Central memory CD8-positive, alpha-beta T cell (primary cell): ENCODE measurements at regions not wholly inside any gene's neighbourhood (a gene's known extent, or its start where the extent isn't known, plus 50 kb on each side); places are given as distances from the start of the nearest gene placed in this dataset.

ENCODE experiments used
- ATAC-seq: fragments of 150-1000 bp; cut with Tn5 transposase; replicated peaks from 2 replicates; pipeline ENCODE4 v1.10.0; 2022; ENCODE audit warnings: mild to moderate bottlenecking, moderate FRiP score, moderate number of reproducible peaks; ENCODE audit not compliant: poor library complexity, severe bottlenecking; ENCODE audit errors: extremely low read depth
- DNase-seq, 2 donors: peaks; one replicate each; pipeline ENCODE4 v3.0.0; 2021; ENCODE audit warnings: low spot score in 2 of 2
- H3K27ac Mint-ChIP-seq: one replicate; pipeline ENCODE4 v1.8.0; 2022; ENCODE audit warnings: low read depth, mild to moderate bottlenecking, moderate library complexity, mixed read lengths
- H3K27me3 Mint-ChIP-seq: one replicate; pipeline ENCODE4 v1.8.0; 2022; ENCODE audit warnings: mixed read lengths
- H3K36me3 Mint-ChIP-seq: one replicate; pipeline ENCODE4 v1.8.0; 2022; ENCODE audit warnings: mild to moderate bottlenecking, moderate library complexity, mixed read lengths; ENCODE audit not compliant: insufficient read depth
- H3K4me1 Mint-ChIP-seq: one replicate; pipeline ENCODE4 v1.8.0; 2022; ENCODE audit warnings: mixed read lengths
- H3K4me3 Mint-ChIP-seq: one replicate; pipeline ENCODE4 v1.8.0; 2022; ENCODE audit warnings: mild to moderate bottlenecking, moderate library complexity, mixed read lengths
- H3K9me3 Mint-ChIP-seq: one replicate; pipeline ENCODE4 v1.8.0; 2022; ENCODE audit warnings: mixed read lengths

DNA sequence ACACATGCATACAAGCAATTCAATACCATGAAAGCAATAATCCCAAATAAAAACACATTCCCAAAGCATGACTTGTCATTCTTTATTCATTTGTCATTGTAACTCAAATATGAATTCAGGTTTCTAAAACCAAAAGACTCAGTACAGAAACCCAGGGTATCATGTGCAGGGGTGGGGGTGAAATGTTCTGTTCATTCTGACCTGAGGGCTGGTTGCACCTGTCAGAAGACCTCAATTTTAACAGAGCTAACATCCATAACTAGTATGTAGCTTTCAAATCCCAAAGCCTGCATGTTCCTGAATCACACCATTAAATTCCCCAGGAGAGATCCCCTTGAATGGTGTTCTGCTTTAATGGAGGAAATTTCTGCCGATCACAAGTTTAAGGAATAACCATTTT, 738.7 kb downstream of the MCTP2 start:
- Mint-ChIP-seq H3K27me3 (no peaks in the 10 kb centered on the region), H3K27ac (no peak overlapping the region), H3K36me3 (no peaks in the 10 kb centered on the region), H3K4me3 (no peak overlapping the region), H3K9me3 (peaks cover 2% of the 10 kb centered on the region), H3K4me1 (no peaks in the 10 kb centered on the region)
- no peak for ATAC-seq
- DNase-seq, result no peak

DNA sequence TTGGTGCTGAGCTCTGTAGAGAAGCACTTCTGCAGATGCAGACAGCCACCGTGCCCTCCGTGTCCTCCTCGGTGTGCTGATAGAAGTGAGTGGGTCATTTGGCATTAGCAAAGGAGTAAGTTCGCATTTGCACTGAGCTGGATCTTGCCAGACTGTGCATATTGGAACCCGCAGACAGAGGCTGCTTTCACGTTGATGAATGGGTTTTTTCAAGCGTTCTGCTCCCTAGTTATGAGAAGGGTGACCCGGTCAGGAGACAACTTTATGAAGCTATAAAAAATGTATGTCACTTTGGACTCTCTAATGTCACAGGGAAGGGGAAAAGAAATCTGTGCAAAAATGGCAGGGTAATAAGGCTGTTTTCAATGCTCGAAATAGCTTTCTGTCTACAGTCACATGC, 739.4 kb downstream of the MCTP2 start:
- H3K4me1 Mint-ChIP-seq, result no peaks in the 10 kb centered on the region
- peaks cover 6% of the 10 kb centered on the region for H3K9me3 Mint-ChIP-seq
- no peaks in the 10 kb centered on the region for H3K27me3 Mint-ChIP-seq
- ATAC-seq (no peak), DNase-seq (no peak)
- no peak overlapping the region for H3K27ac Mint-ChIP-seq
- no peak overlapping the region for H3K4me3 Mint-ChIP-seq
- no peaks in the 10 kb centered on the region for H3K36me3 Mint-ChIP-seq

DNA sequence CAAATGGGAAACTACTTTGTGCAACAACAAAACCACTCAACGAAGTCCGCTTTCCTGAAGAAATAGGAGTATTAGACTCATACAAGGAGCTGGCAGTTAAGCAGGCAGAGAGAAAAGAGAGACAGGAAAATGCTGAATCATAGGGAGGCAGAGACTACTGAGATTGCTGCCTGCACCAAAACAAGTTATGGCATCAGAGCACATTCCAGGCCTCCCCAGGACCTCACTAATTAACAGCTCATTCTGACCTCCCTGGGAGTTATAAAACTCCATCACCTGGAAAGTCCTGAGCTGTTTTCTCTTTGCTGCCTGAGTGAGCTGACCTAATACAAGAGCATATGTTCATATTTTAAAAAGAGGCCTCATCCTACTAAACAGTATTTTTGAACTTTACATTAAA, 741.0 kb downstream of the MCTP2 start:
- Mint-ChIP-seq H3K9me3 (peaks cover 6% of the 10 kb centered on the region), H3K36me3 (no peaks in the 10 kb centered on the region), H3K27ac (no peak overlapping the region), H3K27me3 (no peaks in the 10 kb centered on the region), H3K4me1 (no peaks in the 10 kb centered on the region), H3K4me3 (no peak overlapping the region)
- ATAC-seq (no peak), DNase-seq (no peak)

GRCh38 chr15:94987085-94987484, 755.7 kb downstream of the MCTP2 start:
- H3K27ac Mint-ChIP-seq, result no peak overlapping the region

GRCh38 chr15:94991718-94992117, 760.4 kb downstream of the MCTP2 start:
- Mint-ChIP-seq H3K9me3 (no peaks in the 10 kb centered on the region), H3K36me3 (no peaks in the 10 kb centered on the region), H3K27ac (no peak overlapping the region), H3K4me3 (no peak overlapping the region), H3K4me1 (no peaks in the 10 kb centered on the region), H3K27me3 (no peaks in the 10 kb centered on the region)
- no peak for DNase-seq
- no peak for ATAC-seq

More at GRCh38 chr15:94987085-94987484, 755.7 kb downstream of the MCTP2 start:
- no peaks in the 10 kb centered on the region for H3K4me1 Mint-ChIP-seq
- H3K27me3 Mint-ChIP-seq, result no peaks in the 10 kb centered on the region
- no peak for ATAC-seq
- H3K4me3 Mint-ChIP-seq, result no peak overlapping the region
- no peaks in the 10 kb centered on the region for H3K36me3 Mint-ChIP-seq
- no peak for DNase-seq
- peaks cover 5% of the 10 kb centered on the region for H3K9me3 Mint-ChIP-seq

GRCh38 chr15:95009635-95010034, 778.3 kb downstream of the MCTP2 start:
- Mint-ChIP-seq H3K4me3 (no peak overlapping the region), H3K4me1 (no peaks in the 10 kb centered on the region), H3K27me3 (peaks cover 15% of the 10 kb centered on the region), H3K36me3 (peaks cover 2% of the 10 kb centered on the region), H3K27ac (no peak overlapping the region), H3K9me3 (peaks cover 5% of the 10 kb centered on the region)
- DNase-seq (no peak), ATAC-seq (no peak)

- ATAC-seq, result no peak
- Mint-ChIP-seq H3K4me3 (no peak overlapping the region), H3K27ac (no peak overlapping the region), H3K27me3 (peaks cover 15% of the 10 kb centered on the region), H3K9me3 (no peaks in the 10 kb centered on the region), H3K4me1 (no peaks in the 10 kb centered on the region), H3K36me3 (peaks cover 4% of the 10 kb centered on the region)
- DNase-seq, result no peak
Measured at GRCh38 chr15:95013381-95013780, 782.0 kb downstream of the MCTP2 start.

DNA sequence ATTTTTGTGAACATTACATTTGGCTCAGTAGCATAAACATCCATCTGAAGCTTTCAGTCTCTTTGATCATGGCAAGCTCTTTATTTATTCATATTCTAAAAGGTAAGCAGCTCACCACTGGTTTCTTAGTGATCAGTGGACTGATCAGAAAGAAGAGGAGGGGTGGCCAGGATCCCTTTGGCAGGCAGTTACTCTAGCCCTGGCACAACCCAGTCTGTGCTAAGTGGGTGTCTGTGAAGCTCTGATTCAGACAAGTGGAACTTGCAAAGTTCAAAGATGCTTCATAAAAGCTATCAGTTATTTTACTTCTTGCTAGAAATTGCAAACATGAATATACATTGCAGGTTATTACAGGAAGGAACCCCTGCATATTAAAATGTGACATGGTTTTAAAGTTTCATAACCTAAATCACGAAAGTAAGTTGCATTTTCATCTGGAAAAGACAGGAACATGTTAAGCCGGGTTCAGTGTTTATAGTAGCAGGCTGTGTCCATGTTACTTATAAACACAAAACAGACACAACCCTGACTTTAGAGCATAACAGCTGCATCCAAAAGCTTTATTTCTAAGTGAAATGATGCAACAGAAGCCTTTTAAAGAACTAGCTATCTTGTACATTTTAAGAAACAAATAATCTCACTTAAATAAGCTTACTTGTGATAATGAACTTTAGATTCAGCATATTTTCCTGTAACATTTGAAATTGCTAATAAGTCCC, 785.3 kb downstream of the MCTP2 start:
- Mint-ChIP-seq H3K27me3 (no peaks in the 10 kb centered on the region), H3K4me3 (no peak overlapping the region), H3K9me3 (no peaks in the 10 kb centered on the region), H3K36me3 (peaks cover 1% of the 10 kb centered on the region), H3K4me1 (no peaks in the 10 kb centered on the region), H3K27ac (no peak overlapping the region)
- DNase-seq (no peak), ATAC-seq (no peak)

DNA sequence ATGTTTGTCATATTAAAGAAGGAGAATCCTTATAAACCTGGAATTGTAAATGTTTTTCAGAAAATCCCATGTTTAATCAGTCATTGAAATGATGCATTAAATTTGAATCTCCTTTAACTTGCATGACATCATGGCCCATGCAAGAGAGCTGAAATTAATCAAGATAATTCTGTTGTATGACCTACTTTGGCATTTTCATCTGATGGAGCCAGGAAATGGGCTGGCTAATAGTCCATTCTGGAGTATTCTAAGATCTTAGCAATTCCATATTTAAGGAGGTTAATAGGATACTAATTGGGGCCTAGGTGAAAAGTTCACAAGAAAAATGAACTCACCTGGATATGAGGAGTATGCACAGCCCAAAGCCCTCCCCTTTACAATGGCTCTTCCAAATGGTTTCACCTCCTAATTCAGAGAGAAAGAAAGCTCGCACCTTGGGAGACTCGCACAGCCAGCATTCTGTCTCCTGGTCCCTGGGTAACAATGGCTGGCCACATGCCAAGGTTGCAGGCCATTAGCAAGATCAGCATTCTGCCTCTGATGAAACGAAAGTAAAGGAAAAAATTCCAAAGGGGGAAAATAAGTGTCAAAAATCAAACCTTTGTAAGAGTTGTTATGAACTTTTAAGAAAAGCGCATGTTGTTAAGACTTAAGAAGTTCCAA, 786.4 kb downstream of the MCTP2 start:
- H3K4me1 Mint-ChIP-seq, result no peaks in the 10 kb centered on the region
- no peak overlapping the region for H3K4me3 Mint-ChIP-seq
- peaks cover 8% of the 10 kb centered on the region for H3K9me3 Mint-ChIP-seq

DNA sequence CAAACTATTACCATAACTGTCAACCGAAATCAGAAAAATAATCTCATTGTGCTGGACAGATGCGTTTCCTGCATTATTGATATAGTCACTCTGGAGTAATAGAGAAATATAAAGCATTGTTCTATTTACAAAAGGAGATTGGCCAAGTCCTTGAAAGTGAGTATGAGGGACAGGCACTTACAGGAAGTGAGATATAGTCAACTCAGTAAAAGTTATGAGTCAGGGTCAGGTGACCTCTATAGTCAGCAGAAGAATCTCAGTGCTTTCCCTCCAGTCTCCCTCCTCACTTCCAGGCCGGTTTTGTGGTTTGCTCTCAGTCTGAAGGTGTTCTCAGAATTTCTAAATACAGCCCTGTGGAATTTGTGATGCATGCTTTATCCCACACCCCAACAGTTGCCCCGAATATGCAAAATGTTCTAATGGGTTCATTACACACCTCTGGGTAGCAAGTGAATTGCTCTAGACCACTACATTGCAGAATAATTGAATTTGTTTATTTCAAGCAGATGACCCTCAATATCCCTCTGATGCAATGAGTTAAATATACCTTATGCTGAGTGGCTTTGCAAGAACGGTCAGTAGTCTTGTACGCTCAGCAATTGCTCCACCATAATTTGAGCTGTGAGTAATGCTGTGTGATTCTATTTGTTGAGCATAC, 787.7 kb downstream of the MCTP2 start:
- peaks cover 8% of the 10 kb centered on the region for H3K9me3 Mint-ChIP-seq
- H3K4me3 Mint-ChIP-seq, result no peak overlapping the region
- H3K27ac Mint-ChIP-seq, result no peak overlapping the region
- DNase-seq (no peak), ATAC-seq (no peak)
- no peaks in the 10 kb centered on the region for H3K27me3 Mint-ChIP-seq
- H3K36me3 Mint-ChIP-seq, result peaks cover 1% of the 10 kb centered on the region
- H3K4me1 Mint-ChIP-seq, result no peaks in the 10 kb centered on the region

More for the DNA sequence above, 786.4 kb downstream of the MCTP2 start:
- DNase-seq, result no peak
- peaks cover 1% of the 10 kb centered on the region for H3K36me3 Mint-ChIP-seq
- H3K27me3 Mint-ChIP-seq, result no peaks in the 10 kb centered on the region
- no peak for ATAC-seq
- no peak overlapping the region for H3K27ac Mint-ChIP-seq

DNA sequence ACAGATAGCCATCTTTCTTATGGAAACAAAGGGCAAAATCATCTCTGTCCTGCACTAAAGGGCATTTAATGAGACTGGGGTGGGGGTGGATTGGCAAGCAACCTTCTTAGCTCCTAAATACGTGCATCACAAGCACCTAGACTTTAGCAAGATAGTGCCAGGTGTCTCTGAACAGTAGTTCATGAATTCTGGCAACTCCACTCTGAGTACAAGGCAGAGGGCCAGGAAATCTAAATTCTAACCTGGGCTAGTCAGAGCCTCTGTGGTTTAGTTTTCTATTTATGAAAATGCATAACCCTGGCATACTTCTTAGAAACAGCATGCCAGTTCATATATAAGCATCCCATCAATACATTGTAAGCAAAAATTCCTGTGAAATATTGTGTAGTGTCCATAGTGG, 788.5 kb downstream of the MCTP2 start:
- no peak overlapping the region for H3K27ac Mint-ChIP-seq
- ATAC-seq (no peak), DNase-seq (no peak)
- peaks cover 11% of the 10 kb centered on the region for H3K9me3 Mint-ChIP-seq
- no peak overlapping the region for H3K4me3 Mint-ChIP-seq
- peaks cover 6% of the 10 kb centered on the region for H3K27me3 Mint-ChIP-seq
- no peaks in the 10 kb centered on the region for H3K4me1 Mint-ChIP-seq
- H3K36me3 Mint-ChIP-seq, result peaks cover 1% of the 10 kb centered on the region

DNA sequence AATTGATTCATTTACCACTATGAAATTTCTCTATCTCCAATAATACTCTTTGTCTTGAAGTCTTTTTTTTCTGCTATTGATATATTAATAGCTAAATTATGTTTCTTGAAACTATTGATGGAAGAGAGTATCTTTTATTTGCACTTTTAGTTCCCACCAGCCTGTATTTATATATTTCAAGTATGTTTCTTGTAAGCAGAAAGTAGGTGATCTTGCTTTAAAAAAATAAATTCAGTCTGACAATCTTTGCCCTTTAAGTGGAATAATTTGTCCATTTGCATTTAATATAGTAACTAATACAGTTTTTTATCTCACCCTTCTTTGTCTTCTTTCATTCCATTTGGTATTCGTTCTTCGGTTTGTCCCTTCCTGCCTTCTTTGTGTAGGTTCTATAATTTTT, 790.5 kb downstream of the MCTP2 start:
- Mint-ChIP-seq H3K27me3 (peaks cover 7% of the 10 kb centered on the region), H3K27ac (no peak overlapping the region), H3K4me3 (no peak overlapping the region), H3K9me3 (peaks cover 15% of the 10 kb centered on the region), H3K36me3 (peaks cover 1% of the 10 kb centered on the region), H3K4me1 (no peaks in the 10 kb centered on the region)
- DNase-seq (no peak), ATAC-seq (no peak)

- ATAC-seq (no peak), DNase-seq (no peak)
- Mint-ChIP-seq H3K4me1 (no peaks in the 10 kb centered on the region), H3K9me3 (peaks cover 15% of the 10 kb centered on the region), H3K27ac (no peak overlapping the region), H3K36me3 (peaks cover 1% of the 10 kb centered on the region), H3K4me3 (no peak overlapping the region), H3K27me3 (peaks cover 7% of the 10 kb centered on the region)
Measured at GRCh38 chr15:95024351-95024750, 793.0 kb downstream of the MCTP2 start.
